OCI-LY1 (cell line): ENCODE measurements at regions not wholly inside any gene's neighbourhood (a gene's known extent, or its start where the extent isn't known, plus 50 kb on each side); places are given as distances from the start of the nearest gene placed in this dataset.

Source experiments
- H2AFZ ChIP-seq: fragments of 200-600 bp; sonication (generic), shearing (Covaris generic); 2 replicates; pipeline ENCODE4 v1.6.0; 2014; ENCODE audit warnings: antibody characterized with exemption, mild to moderate bottlenecking, low read length
- H3F3A ChIP-seq: fragments of 200-600 bp; sonication (generic), shearing (Covaris generic); 2 replicates; pipeline ENCODE4 v1.6.0; 2014; ENCODE audit warnings: mild to moderate bottlenecking, antibody characterized with exemption, low read length, moderate library complexity; ENCODE audit not compliant: insufficient read depth
- H3K27ac ChIP-seq: fragments of 200-600 bp; sonication (generic); 2 replicates; pipeline ENCODE4 v1.5.1; 2014; ENCODE audit warnings: low read length, mixed run types, mild to moderate bottlenecking, low read depth; ENCODE audit not compliant: poor library complexity, severe bottlenecking
- H3K27me3 ChIP-seq: fragments of 200-600 bp; sonication (generic); 2 replicates; pipeline ENCODE4 v1.6.0; 2014; ENCODE audit warnings: antibody characterized with exemption, mild to moderate bottlenecking, low read length, moderate library complexity; ENCODE audit not compliant: insufficient read depth
- H3K36me3 ChIP-seq: fragments of 200-600 bp; sonication (generic); 2 replicates; pipeline ENCODE4 v1.6.1; 2014; ENCODE audit warnings: mild to moderate bottlenecking, antibody characterized with exemption, low read length, moderate library complexity, mixed read lengths; ENCODE audit not compliant: insufficient read depth
- H3K4me1 ChIP-seq: fragments of 200-600 bp; sonication (generic); 2 replicates; pipeline ENCODE4 v1.5.1; 2014; ENCODE audit warnings: mild to moderate bottlenecking, low read length, moderate library complexity; ENCODE audit not compliant: insufficient read depth, severe bottlenecking
- H3K4me2 ChIP-seq: fragments of 200-600 bp; sonication (generic), shearing (Covaris generic); 2 replicates; pipeline ENCODE4 v1.6.1; 2014; ENCODE audit warnings: low read length
- H3K4me3 ChIP-seq: fragments of 200-600 bp; sonication (generic); 2 replicates; pipeline ENCODE4 v1.5.1; 2014; ENCODE audit warnings: low read length, low read depth, mild to moderate bottlenecking, mixed read lengths; ENCODE audit not compliant: poor library complexity, severe bottlenecking
- H3K79me2 ChIP-seq: fragments of 200-600 bp; shearing (Covaris generic); 2 replicates; pipeline ENCODE4 v1.6.1; 2016; ENCODE audit warnings: mixed run types, low read length, mixed read lengths; ENCODE audit not compliant: insufficient read depth
- H3K9ac ChIP-seq: fragments of 200-600 bp; sonication (generic), shearing (Covaris generic); 2 replicates; pipeline ENCODE4 v1.6.1; 2014; ENCODE audit warnings: mild to moderate bottlenecking, low read length, mixed read lengths
- H3K9me2 ChIP-seq: fragments of 200-600 bp; sonication (generic), shearing (Covaris generic); 2 replicates; pipeline ENCODE4 v1.6.1; 2014; ENCODE audit warnings: low read depth, mild to moderate bottlenecking, low read length, mixed read lengths
- H3K9me3 ChIP-seq: fragments of 200-600 bp; shearing (Covaris generic); 2 replicates; pipeline ENCODE4 v1.6.1; 2014; ENCODE audit warnings: low read length, mixed read lengths
- H4K20me1 ChIP-seq: fragments of 200-600 bp; sonication (generic), shearing (Covaris generic); 2 replicates; pipeline ENCODE4 v1.6.0; 2016; ENCODE audit warnings: mild to moderate bottlenecking, low read length; ENCODE audit not compliant: insufficient read depth
- CTCF ChIP-seq: fragments of 200-600 bp; sonication (generic), shearing (Covaris generic); IDR thresholded peaks from 2 replicates; pipeline ENCODE4 v1.5.1; 2017; ENCODE audit warnings: mild to moderate bottlenecking, antibody characterized with exemption, low read length, moderate library complexity, mixed read lengths
- EZH2 ChIP-seq: fragments of 200-600 bp; sonication (generic), shearing (Covaris generic); IDR thresholded peaks from 2 replicates; pipeline ENCODE4 v1.8.0; 2017; ENCODE audit warnings: borderline replicate concordance, mixed run types, mild to moderate bottlenecking, antibody characterized with exemption, low read length, moderate library complexity, mixed read lengths

- peaks cover under 1% of the 10 kb centered on the region; the same call in 1 of the 2 replicates for H3K36me3 ChIP-seq
- no peak for TF ChIP-seq CTCF
- no peak for TF ChIP-seq EZH2
- no peaks in the 10 kb centered on the region for H3K9me2 ChIP-seq
Observed at GRCh38 chr5:78701795-78702410, 53.3 kb upstream of the LHFPL2 start.

GRCh38 chr5:78699552-78700153 lies 51.1 kb upstream of the LHFPL2 start:
- Histone ChIP-seq H3F3A (no peaks in the 10 kb centered on the region), H3K9ac (no peak overlapping the region), H3K79me2 (no peaks in the 10 kb centered on the region; the same call in 1 of the 2 replicates), H3K9me2 (no peaks in the 10 kb centered on the region), H3K36me3 (peaks cover 9% of the 10 kb centered on the region; the same call in 1 of the 2 replicates), H2AFZ (no peak overlapping the region), H3K9me3 (peaks cover 9% of the 10 kb centered on the region; the same call in 1 of the 2 replicates), H3K4me1 (no peaks in the 10 kb centered on the region), H3K27me3 (no peaks in the 10 kb centered on the region), H3K4me2 (no peak overlapping the region), H4K20me1 (no peaks in the 10 kb centered on the region), H3K4me3 (no peak overlapping the region), H3K27ac (no peak overlapping the region)
- TF ChIP-seq CTCF (no peak), EZH2 (no peak)

More at GRCh38 chr5:78701795-78702410, 53.3 kb upstream of the LHFPL2 start:
- Histone ChIP-seq H3K4me1 (peaks cover 4% of the 10 kb centered on the region), H3K79me2 (peaks cover 3% of the 10 kb centered on the region; the same call in 1 of the 2 replicates), H3K9me3 (0 out of 2 replicates have a peak, but pooled peaks cover 2% of the 10 kb centered on the region), H3K4me2 (no peak overlapping the region), H3K27me3 (no peaks in the 10 kb centered on the region), H3F3A (no peaks in the 10 kb centered on the region), H3K4me3 (no peak overlapping the region), H3K27ac (no peak overlapping the region), H2AFZ (no peak overlapping the region), H3K9ac (no peak overlapping the region), H4K20me1 (no peaks in the 10 kb centered on the region)

DNA sequence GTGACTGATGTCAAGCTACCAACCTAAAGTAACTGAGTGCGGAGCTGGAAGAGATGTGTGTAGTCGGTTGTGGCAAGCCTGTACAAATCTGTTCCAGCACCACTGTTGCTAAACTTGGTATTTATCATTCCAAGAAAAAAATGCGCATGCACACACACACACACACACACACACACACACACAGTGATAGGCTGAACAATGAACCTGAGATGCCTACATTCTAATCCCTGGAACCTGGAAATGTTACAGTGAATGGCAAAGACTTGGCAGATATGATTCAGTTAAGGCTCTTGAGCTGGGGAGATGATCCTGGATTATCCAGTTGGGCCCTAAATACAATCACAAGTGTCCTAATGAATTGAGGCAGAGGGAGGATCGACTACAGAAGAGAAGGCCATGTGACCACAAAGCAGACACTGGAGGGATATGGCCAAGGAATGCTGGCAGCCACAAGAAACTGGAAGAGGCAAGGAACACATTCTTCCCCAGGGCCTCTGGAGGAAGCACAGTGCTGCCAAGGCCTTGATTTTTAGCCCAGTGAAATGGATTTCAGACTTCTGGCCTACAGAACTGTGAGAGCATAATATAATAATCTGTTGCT lies 49.7 kb upstream of the LHFPL2 start:
- Histone ChIP-seq H3F3A (no peaks in the 10 kb centered on the region), H3K9ac (no peak overlapping the region), H2AFZ (no peak overlapping the region), H3K9me2 (no peaks in the 10 kb centered on the region), H3K4me3 (no peak overlapping the region), H3K9me3 (peaks cover 9% of the 10 kb centered on the region; the same call in 1 of the 2 replicates), H3K4me1 (no peaks in the 10 kb centered on the region), H4K20me1 (no peaks in the 10 kb centered on the region), H3K36me3 (peaks cover 9% of the 10 kb centered on the region; the same call in 1 of the 2 replicates), H3K27me3 (no peaks in the 10 kb centered on the region), H3K27ac (no peak overlapping the region), H3K79me2 (no peaks in the 10 kb centered on the region; the same call in 1 of the 2 replicates), H3K4me2 (no peak overlapping the region)
- TF ChIP-seq EZH2: no peak
